Muscle layer of duodenum (tissue), 2 donors: ENCODE measurements at regions not wholly inside any gene's neighbourhood (a gene's known extent, or its start where the extent isn't known, plus 50 kb on each side); places are given as distances from the start of the nearest gene placed in this dataset.
"Not testable (repeated sequence)": the region's sequence is repeated elsewhere in the genome, so short reads cannot be mapped to it uniquely, and the experiment has no call there.

Experiments used
- H3K27ac ChIP-seq: one replicate; pipeline ENCODE4 v1.7.0; 2013; ENCODE audit warnings: mild to moderate bottlenecking, low read length
- H3K27me3 ChIP-seq: one replicate; pipeline ENCODE4 v1.7.0; 2013; ENCODE audit warnings: low read depth, mild to moderate bottlenecking, control low read depth, low read length
- H3K36me3 ChIP-seq, 2 donors: one replicate each; pipeline ENCODE4 v1.7.0; 2013; ENCODE audit warnings: low read length in 2 of 2, control low read depth in 1 of 2, mild to moderate bottlenecking in 1 of 2; ENCODE audit not compliant: insufficient read depth in 2 of 2, control insufficient read depth in 1 of 2
- H3K4me1 ChIP-seq, 2 donors: one replicate each; pipeline ENCODE4 v1.7.0; 2013; ENCODE audit warnings: low read length in 2 of 2, mild to moderate bottlenecking in 2 of 2, control low read depth in 1 of 2, moderate library complexity in 1 of 2; ENCODE audit not compliant: insufficient read depth in 2 of 2, control insufficient read depth in 1 of 2
- H3K4me3 ChIP-seq, 2 donors: one replicate each; pipeline ENCODE4 v1.7.0; 2013; ENCODE audit warnings: low read length in 2 of 2, low read depth in 1 of 2, mild to moderate bottlenecking in 1 of 2
- H3K9me3 ChIP-seq, 2 donors: one replicate each; pipeline ENCODE4 v1.7.0; 2013; ENCODE audit warnings: low read length in 2 of 2, control low read depth in 1 of 2, mild to moderate bottlenecking in 1 of 2; ENCODE audit not compliant: control insufficient read depth in 1 of 2
- donor health status: healthy.

DNA sequence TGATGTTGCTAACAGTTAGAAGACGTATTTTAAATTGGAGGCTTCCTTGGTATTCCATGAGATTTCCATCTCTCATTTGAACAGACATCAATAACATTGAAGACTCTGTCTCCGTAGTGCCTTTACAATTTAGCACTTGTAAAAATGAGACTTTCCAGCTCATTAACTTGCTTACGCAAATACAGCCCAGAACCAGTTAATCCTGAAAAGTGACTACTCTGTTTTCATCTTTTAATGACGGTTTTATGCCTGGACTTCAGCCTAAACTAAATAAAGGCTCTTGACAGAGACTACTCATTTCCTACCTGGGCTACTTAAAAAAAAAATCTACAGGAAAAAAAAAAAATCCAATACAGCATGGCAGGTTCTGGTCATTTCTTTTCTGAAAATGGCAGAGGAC lies 148.6 kb downstream of the LRATD1 start:
- H3K4me1 ChIP-seq: no peaks in the 10 kb centered on the region
- no peaks in the 10 kb centered on the region for H3K27me3 ChIP-seq
- H3K4me3 ChIP-seq: no peak overlapping the region
- H3K27ac ChIP-seq: no peak overlapping the region
- peaks cover 0 to 2% of the 10 kb centered on the region in 2 donors for H3K9me3 ChIP-seq
- H3K36me3 ChIP-seq: no peaks in the 10 kb centered on the region

DNA sequence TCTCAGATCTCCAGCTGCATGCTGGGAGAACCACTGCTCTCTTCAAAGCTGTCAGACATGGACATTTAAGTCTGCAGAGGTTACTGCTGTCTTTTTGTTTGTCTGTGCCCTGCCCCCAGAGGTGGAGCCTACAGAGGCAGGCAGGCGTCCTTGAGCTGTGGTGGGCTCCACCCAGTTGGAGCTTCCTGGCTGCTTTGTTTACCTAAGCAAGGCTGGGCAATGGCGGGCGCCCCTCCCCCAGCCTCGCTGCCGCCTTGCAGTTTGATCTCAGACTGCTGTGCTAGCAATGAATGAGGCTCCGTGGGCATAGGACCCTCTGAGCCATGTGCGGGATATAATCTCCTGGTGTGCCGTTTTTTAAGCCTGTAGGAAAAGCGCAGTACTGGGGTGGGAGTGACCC lies 156.3 kb downstream of the LRATD1 start:
- not testable (repeated sequence) for H3K9me3 ChIP-seq, H3K27me3 ChIP-seq, H3K27ac ChIP-seq, H3K4me3 ChIP-seq, H3K4me1 ChIP-seq, H3K36me3 ChIP-seq

DNA sequence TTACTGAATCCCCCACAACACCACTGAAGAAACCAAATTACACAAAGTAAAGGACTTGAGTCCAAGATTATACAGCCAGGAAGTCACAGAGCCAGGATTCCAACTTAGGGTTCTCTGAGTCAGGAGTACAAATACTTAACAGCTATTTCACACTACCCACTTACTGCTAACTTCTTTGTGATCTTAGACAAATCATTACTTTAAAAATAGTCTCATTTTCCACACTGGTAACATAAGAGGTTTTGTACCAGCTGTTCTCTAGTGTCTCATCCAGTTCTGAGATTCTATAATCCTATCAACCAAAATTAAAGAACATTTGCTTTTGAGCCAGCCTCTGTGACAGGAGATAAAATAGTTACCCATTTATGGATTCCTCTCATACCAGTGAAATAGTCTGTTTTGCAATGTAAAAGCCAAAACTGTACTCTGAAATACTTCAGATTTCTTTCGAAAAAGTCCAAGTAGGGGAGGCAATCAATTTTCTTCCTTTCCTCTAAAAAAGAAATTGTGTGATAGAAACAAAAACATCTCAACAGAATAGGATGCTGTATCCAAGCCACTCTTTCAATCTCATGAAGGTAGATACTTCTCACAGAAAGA lies 157.6 kb downstream of the LRATD1 start:
- H3K27me3 ChIP-seq: no peaks in the 10 kb centered on the region
- no peaks in the 10 kb centered on the region for H3K36me3 ChIP-seq
- H3K4me1 ChIP-seq: no peaks in the 10 kb centered on the region
- H3K27ac ChIP-seq: no peak overlapping the region
- no peak overlapping the region for H3K4me3 ChIP-seq
- H3K9me3 ChIP-seq: no peaks in the 10 kb centered on the region

DNA sequence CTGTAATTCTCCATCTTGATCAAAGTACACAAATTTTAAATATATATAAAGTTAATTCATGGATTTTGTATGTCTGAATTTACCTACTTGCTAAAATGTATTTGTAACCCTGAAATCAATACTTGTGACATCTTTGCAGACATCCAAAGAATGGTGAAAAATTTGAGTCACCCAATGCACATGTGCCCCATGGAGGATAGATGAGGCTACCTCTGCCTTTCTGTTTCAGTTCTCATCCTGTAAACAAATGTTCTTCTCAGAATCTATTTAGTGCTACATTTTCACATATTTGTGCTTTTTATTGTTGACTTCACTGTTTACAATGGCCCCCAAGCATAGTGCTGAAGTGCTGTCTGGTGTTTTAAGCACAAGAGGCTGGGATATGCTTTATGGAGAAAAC lies 171.5 kb downstream of the LRATD1 start:
- Histone ChIP-seq H3K36me3 (no peaks in the 10 kb centered on the region), H3K4me3 (no peak overlapping the region), H3K27ac (no peak overlapping the region), H3K27me3 (no peaks in the 10 kb centered on the region), H3K9me3 (no peaks in the 10 kb centered on the region), H3K4me1 (no peaks in the 10 kb centered on the region)

DNA sequence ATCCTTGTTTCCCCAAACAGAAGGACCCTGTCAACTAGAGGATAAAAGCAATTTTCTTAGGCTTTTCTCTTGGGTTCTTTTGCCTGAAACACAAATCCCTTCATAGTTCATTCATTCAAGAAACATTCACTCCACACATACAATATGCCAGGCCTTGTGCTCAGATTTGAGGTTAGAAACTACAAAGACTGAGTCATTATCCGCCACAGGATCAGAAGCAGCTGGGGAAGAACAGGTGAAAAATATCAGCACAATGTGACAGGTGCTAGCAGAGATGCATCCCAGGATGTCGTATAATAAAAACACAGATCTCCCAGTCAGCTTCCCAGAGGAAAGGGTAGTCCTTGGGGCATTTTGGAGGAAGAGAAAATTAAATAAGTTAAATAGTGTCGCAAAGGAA lies 172.4 kb downstream of the LRATD1 start:
- Histone ChIP-seq H3K36me3 (no peaks in the 10 kb centered on the region), H3K27ac (no peak overlapping the region), H3K9me3 (no peaks in the 10 kb centered on the region)

DNA sequence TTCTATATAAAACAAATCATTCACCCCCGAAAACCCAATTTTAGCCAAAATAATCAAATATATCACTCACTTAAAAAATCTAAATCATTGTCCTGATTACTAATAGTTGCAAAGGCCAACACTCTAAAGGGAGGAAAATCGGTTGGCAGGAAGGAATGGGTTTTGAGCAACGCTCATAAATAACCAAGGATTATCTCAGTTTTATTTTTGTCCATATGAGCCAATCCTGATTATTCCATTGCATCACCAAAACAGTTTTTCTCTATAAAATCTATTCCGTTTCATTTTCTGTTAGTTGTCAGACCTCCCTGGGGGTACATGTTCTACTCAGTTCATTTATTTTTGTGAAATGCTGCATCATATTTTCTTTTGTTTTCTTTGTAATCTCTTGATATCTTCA lies 174.1 kb downstream of the LRATD1 start:
- Histone ChIP-seq H3K4me3 (no peak overlapping the region), H3K4me1 (no peaks in the 10 kb centered on the region), H3K9me3 (no peaks in the 10 kb centered on the region), H3K27me3 (no peaks in the 10 kb centered on the region), H3K27ac (no peak overlapping the region), H3K36me3 (no peaks in the 10 kb centered on the region)

More for the DNA sequence above, 172.4 kb downstream of the LRATD1 start:
- H3K4me1 ChIP-seq: no peaks in the 10 kb centered on the region
- H3K27me3 ChIP-seq: no peaks in the 10 kb centered on the region
- no peak overlapping the region for H3K4me3 ChIP-seq

DNA sequence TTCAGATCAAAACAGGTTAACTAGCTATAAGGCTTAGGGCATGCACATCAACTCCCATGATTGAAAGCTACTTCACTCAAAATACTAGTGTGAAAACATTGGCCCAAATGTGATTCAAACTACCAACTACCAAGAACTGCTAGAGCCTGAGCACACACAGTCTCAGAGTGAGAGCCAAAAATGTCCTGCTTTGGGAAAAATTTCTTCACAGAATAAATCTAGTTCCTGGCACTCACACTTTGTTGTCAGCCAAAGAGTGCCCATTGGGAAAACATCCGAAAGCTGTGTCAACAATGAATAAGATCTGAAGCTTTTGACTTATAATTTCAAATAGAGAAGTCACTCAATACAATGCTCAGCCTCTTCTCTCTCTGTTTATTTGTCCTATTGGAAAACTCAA lies 182.7 kb downstream of the LRATD1 start:
- Histone ChIP-seq H3K4me3 (no peak overlapping the region), H3K36me3 (no peaks in the 10 kb centered on the region), H3K9me3 (no peaks in the 10 kb centered on the region), H3K27ac (no peak overlapping the region), H3K4me1 (no peaks in the 10 kb centered on the region), H3K27me3 (no peaks in the 10 kb centered on the region)

DNA sequence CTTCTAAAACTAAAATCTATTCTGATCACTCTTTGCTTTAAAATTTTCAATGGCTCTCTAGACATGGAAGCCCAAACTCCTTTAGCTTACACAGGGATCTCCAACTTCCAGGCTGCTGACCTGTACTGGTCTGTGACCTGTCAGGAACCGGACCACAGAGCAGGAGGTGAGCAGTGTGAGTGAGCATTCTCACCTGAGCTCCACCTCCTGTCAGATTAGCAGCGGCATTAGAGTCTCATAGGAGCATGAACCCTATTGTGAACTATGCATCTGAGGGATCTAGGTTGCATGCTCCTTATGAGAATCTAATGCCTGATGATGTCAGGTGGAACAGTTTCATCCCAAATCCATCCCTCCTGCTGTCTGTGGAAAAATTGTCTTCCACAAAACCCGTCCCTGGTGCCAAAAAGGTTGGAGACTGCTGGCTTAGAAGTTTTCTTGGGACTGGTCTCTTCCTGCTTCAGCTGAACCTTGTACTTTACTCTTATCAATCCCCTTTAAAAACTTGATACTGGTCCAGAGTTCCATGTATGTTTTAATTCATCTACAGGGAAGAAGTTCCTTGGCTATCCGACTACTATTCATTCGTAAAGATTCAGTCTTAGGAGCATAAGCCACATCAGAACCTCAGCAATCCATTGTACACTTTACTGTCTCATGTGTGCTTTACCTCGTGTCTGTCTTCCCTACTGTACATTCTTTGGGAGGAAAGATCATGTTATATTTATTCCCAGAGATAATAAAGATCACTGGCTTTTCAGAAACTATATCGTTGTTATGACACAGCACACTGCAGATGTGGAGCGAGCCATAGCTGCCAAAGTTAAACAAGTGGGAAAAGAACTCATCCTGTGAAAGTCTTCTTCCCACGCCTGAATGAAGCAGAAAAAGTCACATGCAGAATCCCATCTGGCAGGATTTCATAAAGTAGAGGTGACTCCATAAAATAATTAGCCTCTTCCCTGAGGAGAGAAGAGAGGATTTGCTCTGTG lies 183.8 kb downstream of the LRATD1 start:
- Histone ChIP-seq H3K36me3 (no peaks in the 10 kb centered on the region), H3K27ac (no peak overlapping the region), H3K27me3 (no peaks in the 10 kb centered on the region)

DNA sequence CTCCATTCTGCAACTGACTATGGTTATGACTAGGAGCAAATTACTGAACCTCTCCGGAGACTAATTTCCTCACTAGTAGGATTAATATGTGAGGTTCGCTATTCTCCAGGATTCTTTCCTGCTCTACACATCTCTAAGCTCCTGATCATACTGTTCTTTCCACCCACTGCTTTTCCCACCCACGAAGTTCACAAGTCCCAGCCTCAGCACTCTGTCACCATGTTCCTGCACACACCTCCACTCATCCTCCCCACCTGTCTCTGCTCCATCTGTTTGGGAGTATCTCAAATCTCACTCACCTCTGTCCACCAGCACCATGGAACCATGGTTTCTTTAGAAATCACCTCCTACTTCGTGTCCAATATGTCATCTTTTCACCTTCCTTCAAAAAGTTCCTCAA lies 185.3 kb downstream of the LRATD1 start:
- Histone ChIP-seq H3K36me3 (no peaks in the 10 kb centered on the region), H3K9me3 (no peaks in the 10 kb centered on the region), H3K4me1 (no peaks in the 10 kb centered on the region), H3K27me3 (no peaks in the 10 kb centered on the region), H3K4me3 (no peak overlapping the region), H3K27ac (no peak overlapping the region)

More for the DNA sequence above, 183.8 kb downstream of the LRATD1 start:
- H3K4me3 ChIP-seq: no peak overlapping the region
- H3K4me1 ChIP-seq: no peaks in the 10 kb centered on the region
- no peaks in the 10 kb centered on the region for H3K9me3 ChIP-seq

DNA sequence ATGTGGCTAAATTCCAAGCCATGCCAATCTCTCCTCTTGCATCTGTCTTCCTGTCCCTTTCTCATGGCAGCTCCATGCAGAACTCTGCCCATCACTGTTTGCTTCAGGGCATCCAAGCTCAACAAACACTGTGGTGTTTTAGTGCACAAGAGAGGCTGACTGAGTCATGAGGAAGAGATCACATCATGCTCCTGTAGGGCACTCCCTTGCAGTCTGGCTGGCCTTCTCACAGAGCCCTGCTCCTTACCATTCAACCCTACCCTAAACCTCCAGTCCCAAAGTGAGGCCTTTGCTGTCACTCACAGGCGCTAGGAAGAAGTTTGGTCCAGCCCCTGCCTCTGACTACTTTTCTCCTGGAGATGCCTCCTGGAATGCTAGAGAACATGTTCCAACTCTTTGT lies 194.0 kb downstream of the LRATD1 start:
- Histone ChIP-seq H3K9me3 (no peaks in the 10 kb centered on the region), H3K27me3 (no peaks in the 10 kb centered on the region), H3K36me3 (no peaks in the 10 kb centered on the region), H3K4me1 (no peaks in the 10 kb centered on the region), H3K27ac (no peak overlapping the region), H3K4me3 (no peak overlapping the region)

DNA sequence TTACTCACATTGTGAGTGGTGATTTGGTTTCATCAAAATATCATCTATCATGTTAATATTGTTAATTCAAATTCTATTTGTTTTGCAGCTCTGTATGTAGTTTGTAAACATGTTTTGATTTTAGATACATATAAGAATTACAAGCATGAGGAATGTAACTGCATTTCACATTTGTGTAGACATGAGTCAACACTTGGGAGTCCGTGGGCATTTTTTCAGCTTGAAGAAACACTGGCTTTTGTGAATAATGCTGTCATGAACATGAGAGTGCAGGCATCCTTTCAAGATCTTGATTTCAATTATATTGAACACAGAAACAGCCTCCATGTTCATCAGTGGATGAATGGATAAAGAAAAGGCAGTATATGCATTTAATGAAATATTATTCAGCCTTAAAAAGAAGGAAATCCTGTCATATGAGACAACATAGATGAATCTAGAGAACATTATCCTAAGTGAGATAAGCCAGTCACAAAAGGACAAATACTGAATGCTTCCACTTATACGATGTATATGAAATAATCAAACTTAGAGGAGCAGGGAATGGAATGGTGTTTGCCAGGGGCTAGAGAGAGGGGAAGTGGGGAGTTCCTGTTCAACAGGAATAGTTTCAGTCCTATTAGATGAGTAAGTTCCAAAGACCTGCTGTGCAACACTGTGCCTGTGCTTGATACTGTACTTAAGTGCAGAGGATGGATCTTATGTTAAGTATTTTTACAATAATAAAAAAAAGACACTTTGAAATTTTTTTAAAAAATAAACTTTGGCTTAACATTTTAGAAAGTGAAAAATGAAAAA lies 194.9 kb downstream of the LRATD1 start:
- Histone ChIP-seq H3K27me3 (no peaks in the 10 kb centered on the region), H3K4me3 (no peak overlapping the region), H3K27ac (no peak overlapping the region), H3K9me3 (no peaks in the 10 kb centered on the region), H3K36me3 (no peaks in the 10 kb centered on the region), H3K4me1 (no peaks in the 10 kb centered on the region)
